Heart left ventricle (tissue), 16 donors: ENCODE measurements at regions not wholly inside any gene's neighbourhood (a gene's known extent, or its start where the extent isn't known, plus 50 kb on each side); places are given as distances from the start of the nearest gene placed in this dataset.
"Not testable (repeated sequence)": the region's sequence is repeated elsewhere in the genome, so short reads cannot be mapped to it uniquely, and the experiment has no call there.

Experiments
- ATAC-seq, 4 donors: fragments of 200-7000 bp; cut with Tn5 transposase; one replicate each; pipeline ENCODE4 v1.9.1; 2020 to 2022; ENCODE audit warnings: moderate library complexity in 4 of 4, mild to moderate bottlenecking in 3 of 4, moderate number of reproducible peaks in 1 of 4
- DNase-seq, 5 donors: peaks; one replicate each; pipeline ENCODE4 v3.0.0-alpha.2; 2020
- H3K27ac ChIP-seq, 12 donors: fragments of 200-600 bp; sonication (generic) in 4 of 12; one replicate each; pipeline versions ENCODE4 v1.5.0 to v1.8.0; 2016 to 2022; ENCODE audit warnings: mild to moderate bottlenecking in 2 of 12
- H3K27me3 ChIP-seq, 9 donors: fragments of 200-600 bp; sonication (generic) in 2 of 9; one replicate each; pipeline versions ENCODE4 v1.5.1 to v1.8.0; 2016 to 2022; ENCODE audit warnings: mild to moderate bottlenecking in 3 of 9
- H3K36me3 ChIP-seq, 9 donors: fragments of 200-600 bp; sonication (generic) in 2 of 9; one replicate each; pipeline versions ENCODE4 v1.5.0 to v1.8.0; 2018 to 2022; ENCODE audit warnings: mild to moderate bottlenecking in 2 of 9
- H3K4me1 ChIP-seq, 12 donors: fragments of 200-600 bp; sonication (generic) in 4 of 12; one replicate each; pipeline versions ENCODE4 v1.5.0 to v1.8.0; 2016 to 2022; ENCODE audit warnings: mild to moderate bottlenecking in 3 of 12
- H3K4me3 ChIP-seq, 12 donors: fragments of 200-600 bp; sonication (generic) in 4 of 12; one replicate each; pipeline versions ENCODE4 v1.5.0 to v1.8.0; 2017 to 2022; ENCODE audit warnings: mild to moderate bottlenecking in 9 of 12, moderate library complexity in 4 of 12
- H3K9me3 ChIP-seq, 12 donors: fragments of 200-600 bp; sonication (generic) in 4 of 12; one replicate each; pipeline versions ENCODE4 v1.5.0 to v1.8.0; 2016 to 2022; ENCODE audit warnings: mild to moderate bottlenecking in 1 of 12
- POLR2A ChIP-seq, 2 donors: fragments of 450-650 bp; IDR thresholded peaks; one replicate each; pipeline ENCODE4 v1.6.1; 2017; ENCODE audit warnings: antibody characterized with exemption in 2 of 2, mild to moderate bottlenecking in 2 of 2, moderate library complexity in 2 of 2
- WGBS, 4 donors: extraction: QIAGEN DNeasy Blood & Tissue Kit in 2 of 4; methylation state at CpG; one replicate each; pipeline versions ENCODE4 v1.1.5 to v1.1.7; 2013 to 2018; 5-methylcytosine and 5-hydroxymethylcytosine counted together
- intact Hi-C, 10 donors: fragments of 100-400 bp; cut with DNase I; formaldehyde crosslinking; loops; one replicate each; pipeline versions ENCODE4 v1.11.1 to v1.14.2; 2022
- TF ChIP-seq, protein P1 (sequence below), 12 donors: fragments of 200-600 bp; sonication (generic) in 4 of 12; IDR thresholded peaks; one replicate each; pipeline versions ENCODE4 v1.5.0 to v1.8.0; 2018 to 2022; ENCODE audit warnings: antibody characterized with exemption in 12 of 12, mild to moderate bottlenecking in 5 of 12
- donor health status: ischemic (EF 13 %, LVEDD 7.1; RV severe dilation, severe dysfunction).
- donor health status: healthy with polysubstance abuse.
- donor health status: DM: no; HTN: yes; CAD: no.
- donor health status: DM: no; HTN: no; CAD: no.
- donor health status: ischemic (EF 25% LVEDD 6.9; RV normal size, moderate dysfunction).
- donor health status: ischemic (EF 25% LVEDD 5.7; RV mildly dilated, moderate dysfunction).
- donor health status: healthy.
- donor health status: DM: yes; HTN: yes; CAD: no.
- donor health status: ischemic (EF 35%, LVEDD 5.7; RV mildly dilated, moderate dysfunction).
- donor health status: nonischemic (EF 11% LVEDD 7.7; RV severe dilation, severe dysfunction).
- donor health status: DM: yes; HTN: yes; CAD: no.
- donor health status: PGD.
- donor health status: ischemic (EF 29% LVEDD 5.4; RV normal size, mild dysfunction).
- donor health status: nonischemic (EF 23%, LVEDD 6.1; RV moderate dilation, normal function).

DNA sequence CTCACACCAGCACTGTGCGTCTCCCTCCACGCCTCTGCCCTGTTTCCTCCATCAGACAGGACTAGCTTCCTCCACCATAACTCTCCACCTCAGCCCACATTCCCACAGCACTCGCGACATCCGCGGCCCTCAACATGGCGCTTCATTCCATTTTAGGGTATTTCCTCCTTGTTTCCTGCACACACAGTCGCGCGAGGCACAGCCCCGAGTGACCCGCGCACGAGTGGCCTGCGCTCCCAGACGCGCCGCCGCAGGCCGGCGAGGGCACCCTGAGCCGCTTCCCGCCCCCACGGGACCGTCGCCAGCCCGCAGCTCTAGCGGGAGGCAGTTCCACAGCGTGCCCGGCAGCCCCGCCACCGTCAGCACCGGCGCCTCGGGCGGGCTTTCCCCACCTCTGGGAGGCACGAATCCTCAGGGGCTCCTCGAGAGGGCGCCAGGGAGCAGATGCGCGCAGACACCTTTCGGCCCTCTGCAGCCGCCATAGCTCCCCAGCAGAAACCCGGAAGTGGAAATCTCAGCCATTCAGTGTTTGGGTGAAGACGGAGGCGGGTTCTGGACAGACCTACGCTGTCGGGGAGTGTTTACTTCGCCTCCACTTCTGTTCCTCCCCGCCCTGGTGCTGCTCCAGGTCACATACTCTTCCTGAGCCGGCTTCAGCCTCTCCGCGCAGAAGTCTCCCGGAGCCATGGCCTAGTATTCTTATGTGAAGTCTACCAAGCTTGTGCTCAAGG is 136.6 kb downstream of the FOXD4L6 start:
- peak overlapping the region; percentile 78 to 98 (median 94) for H3K27ac ChIP-seq
- H3K36me3 ChIP-seq: peaks cover 0 to 21% (median 12%) of the 10 kb centered on the region in 9 donors
- WGBS, 4 donors: 8 to 11% (median 11%) methylated on average over 54 of the region's 54 CpGs
- DNase-seq (peak; percentile 98 to 99 (median 98)), ATAC-seq (peak; percentile 100)
- H3K9me3 ChIP-seq, H3K27me3 ChIP-seq, intact Hi-C loops: not testable (repeated sequence)
- peak overlapping the region; percentile 48 to 98 (median 76) for H3K4me3 ChIP-seq
- peak in 1 of 2 donors; percentile 45 for TF ChIP-seq POLR2A (IDR thresholded peaks at IDR 0.05)
- TF ChIP-seq, protein P1, sequence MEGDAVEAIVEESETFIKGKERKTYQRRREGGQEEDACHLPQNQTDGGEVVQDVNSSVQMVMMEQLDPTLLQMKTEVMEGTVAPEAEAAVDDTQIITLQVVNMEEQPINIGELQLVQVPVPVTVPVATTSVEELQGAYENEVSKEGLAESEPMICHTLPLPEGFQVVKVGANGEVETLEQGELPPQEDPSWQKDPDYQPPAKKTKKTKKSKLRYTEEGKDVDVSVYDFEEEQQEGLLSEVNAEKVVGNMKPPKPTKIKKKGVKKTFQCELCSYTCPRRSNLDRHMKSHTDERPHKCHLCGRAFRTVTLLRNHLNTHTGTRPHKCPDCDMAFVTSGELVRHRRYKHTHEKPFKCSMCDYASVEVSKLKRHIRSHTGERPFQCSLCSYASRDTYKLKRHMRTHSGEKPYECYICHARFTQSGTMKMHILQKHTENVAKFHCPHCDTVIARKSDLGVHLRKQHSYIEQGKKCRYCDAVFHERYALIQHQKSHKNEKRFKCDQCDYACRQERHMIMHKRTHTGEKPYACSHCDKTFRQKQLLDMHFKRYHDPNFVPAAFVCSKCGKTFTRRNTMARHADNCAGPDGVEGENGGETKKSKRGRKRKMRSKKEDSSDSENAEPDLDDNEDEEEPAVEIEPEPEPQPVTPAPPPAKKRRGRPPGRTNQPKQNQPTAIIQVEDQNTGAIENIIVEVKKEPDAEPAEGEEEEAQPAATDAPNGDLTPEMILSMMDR (IDR thresholded peaks at IDR 0.05): peak; percentile 86 to 100 (median 94)
- H3K4me1 ChIP-seq: peaks cover 0 to 43% (median 25%) of the 10 kb centered on the region in 12 donors

DNA sequence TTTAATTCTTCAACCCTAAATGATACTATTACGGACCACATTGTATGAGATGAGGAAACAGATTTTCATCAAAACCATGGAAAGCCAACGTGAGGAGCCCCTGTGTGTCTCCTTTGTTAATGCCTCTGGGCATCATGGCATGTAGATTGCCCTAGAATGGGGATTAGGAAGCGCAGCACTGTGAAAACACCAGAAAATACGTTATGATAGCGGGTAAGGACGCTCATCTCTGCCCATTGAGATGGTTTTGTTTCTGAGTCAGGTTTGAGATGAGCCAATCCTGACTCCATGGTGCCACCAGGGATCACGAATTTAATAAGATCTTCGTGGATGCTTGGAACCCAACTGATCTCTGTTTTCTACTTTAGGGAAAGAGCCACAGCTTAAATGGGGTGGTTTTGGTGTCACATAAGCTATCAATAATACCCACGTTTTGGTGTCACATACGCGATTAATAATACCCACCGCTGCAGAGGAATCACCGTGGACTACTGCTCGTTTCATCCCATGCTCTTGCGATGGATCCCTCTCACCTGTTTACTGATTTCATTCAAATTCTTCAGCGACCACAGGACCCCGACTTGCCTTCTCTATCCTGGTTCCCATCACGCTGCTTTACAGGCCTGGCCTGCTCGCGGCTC is 137.3 kb downstream of the FOXD4L6 start:
- peaks cover 0 to 43% (median 25%) of the 10 kb centered on the region in 12 donors for H3K4me1 ChIP-seq
- DNase-seq, intact Hi-C loops, H3K27me3 ChIP-seq, H3K9me3 ChIP-seq, ATAC-seq: not testable (repeated sequence)
- peak overlapping the region; percentile 48 to 98 (median 76) for H3K4me3 ChIP-seq
- H3K27ac ChIP-seq: peak overlapping the region; percentile 78 to 98 (median 94)
- peaks cover 0 to 18% (median 12%) of the 10 kb centered on the region in 9 donors for H3K36me3 ChIP-seq
- WGBS, 4 donors: 55 to 63% (median 60%) methylated on average over 20 of the region's 20 CpGs

DNA sequence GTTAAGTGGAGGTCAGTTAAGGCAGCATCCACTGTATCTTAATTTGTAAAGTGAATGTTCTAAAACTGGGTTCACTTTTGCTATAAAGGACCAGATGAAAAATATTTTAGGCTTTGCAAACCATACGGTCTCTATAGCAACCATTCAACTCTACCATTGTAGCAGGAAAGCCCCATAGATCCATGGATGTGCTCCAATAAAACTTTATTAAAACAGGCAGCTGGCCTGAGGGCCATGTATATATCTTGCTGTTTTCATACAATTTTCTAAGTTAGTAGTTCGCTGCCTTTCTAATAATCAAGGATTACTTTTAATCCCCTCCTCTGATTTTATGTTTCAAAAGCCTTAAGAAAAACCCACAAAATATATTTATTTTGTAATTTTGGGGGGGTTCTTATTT is 142.1 kb downstream of the FOXD4L6 start:
- H3K36me3 ChIP-seq, H3K27ac ChIP-seq, intact Hi-C loops, H3K27me3 ChIP-seq, DNase-seq, H3K4me1 ChIP-seq, H3K4me3 ChIP-seq, ATAC-seq: not testable (repeated sequence)
- H3K9me3 ChIP-seq: peaks cover 0 to 17% (median 6%) of the 10 kb centered on the region in 12 donors
- 71 to 91% (median 83%) methylated on average over 2 of the region's 2 CpGs for WGBS, 4 donors

DNA sequence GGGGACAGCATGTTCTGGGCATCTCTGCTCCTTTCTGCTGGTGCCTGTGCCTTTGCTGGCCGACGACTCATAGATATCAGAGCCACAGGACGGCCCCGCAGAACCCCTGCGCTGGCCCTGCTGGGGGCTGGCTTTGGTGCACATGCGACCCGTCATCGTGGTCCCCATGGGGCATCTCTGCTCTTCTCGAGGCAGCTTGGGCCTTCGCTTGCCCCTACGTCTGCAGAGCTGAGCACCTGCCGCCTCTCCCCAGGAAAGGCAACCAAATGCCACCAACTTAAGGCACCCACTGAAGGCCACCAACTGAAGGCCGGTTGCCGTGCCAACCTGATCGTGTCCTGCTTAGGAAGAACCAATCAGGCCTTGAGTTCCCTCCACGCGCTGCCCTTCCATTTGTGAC is 153.1 kb downstream of the FOXD4L6 start:
- H3K4me3 ChIP-seq, H3K9me3 ChIP-seq, H3K4me1 ChIP-seq, H3K27me3 ChIP-seq, ATAC-seq, H3K36me3 ChIP-seq, intact Hi-C loops, H3K27ac ChIP-seq: not testable (repeated sequence)
- 88 to 94% (median 92%) methylated on average over 14 to 17 of the region's 17 CpGs for WGBS, 4 donors
- DNase-seq: peak in 1 of 5 donors; percentile 64

DNA sequence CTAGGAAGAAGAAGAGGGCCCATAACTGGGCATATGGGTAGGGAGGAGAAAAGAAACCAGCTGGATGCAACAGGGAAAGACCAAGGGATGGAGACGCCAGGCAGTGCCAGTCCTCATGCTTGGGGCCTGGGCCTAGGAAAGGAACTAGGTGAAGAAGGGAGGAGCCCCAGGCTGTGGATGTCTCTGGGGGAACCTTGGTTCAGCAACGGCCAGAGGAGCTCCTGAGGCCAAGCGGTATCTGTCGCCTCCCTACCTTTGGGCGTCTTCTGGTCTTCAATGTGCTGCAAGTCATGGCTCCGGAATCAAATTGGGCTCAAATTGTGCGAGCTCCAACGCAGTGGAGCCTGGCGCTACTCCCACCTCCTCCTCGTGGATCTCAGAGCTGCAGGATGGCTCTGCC is 153.6 kb downstream of the FOXD4L6 start:
- H3K27me3 ChIP-seq, H3K36me3 ChIP-seq, H3K4me3 ChIP-seq, H3K4me1 ChIP-seq, H3K27ac ChIP-seq, intact Hi-C loops, H3K9me3 ChIP-seq, DNase-seq, ATAC-seq: not testable (repeated sequence)
- WGBS, 4 donors: 83 to 91% (median 85%) methylated on average over 3 to 10 of the region's 10 CpGs

DNA sequence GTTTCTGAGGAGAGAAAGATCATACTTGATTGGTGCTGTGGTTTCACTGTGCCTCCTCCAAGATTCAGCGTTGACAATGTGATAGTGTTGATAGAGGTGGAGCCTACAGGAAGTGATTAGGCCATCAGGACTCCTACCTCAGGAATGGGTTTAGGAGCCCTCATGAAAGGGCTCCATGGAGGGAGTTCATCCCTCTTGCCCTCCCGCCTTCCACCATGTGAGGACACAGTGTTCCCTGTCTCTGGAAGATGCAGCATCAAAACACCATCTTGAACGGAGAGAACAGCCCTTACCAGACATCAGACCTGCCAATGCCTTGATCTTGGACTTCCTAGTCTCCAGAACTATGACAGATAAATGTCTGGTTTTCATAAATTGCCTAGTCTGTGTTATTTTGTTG is 156.7 kb downstream of the FOXD4L6 start:
- WGBS, 4 donors: 57 to 72% (median 68%) methylated on average over 3 of the region's 3 CpGs
- intact Hi-C loops, DNase-seq, ATAC-seq, H3K4me3 ChIP-seq, H3K27ac ChIP-seq, H3K9me3 ChIP-seq, H3K4me1 ChIP-seq, H3K27me3 ChIP-seq, H3K36me3 ChIP-seq: not testable (repeated sequence)
